ENCODE measurements at regions not wholly inside any gene's neighbourhood (a gene's known extent, or its start where the extent isn't known, plus 50 kb on each side); places are given as distances from the start of the nearest gene placed in this dataset.
A peak's percentile ranks its signal among the peaks of the same experiment; 100 is the strongest.

GRCh38 chr11:129681344-129682114, 134.1 kb upstream of the TMEM45B start:
- ATAC-seq (ENCODE audit: low read depth) = no peak
- Mint-ChIP-seq H3K36me3 (no peaks in the 10 kb centered on the region), H3K27me3 (peaks cover 4% of the 10 kb centered on the region)

GRCh38 chr11:129686269-129686668, 129.4 kb upstream of the TMEM45B start:
- no peak overlapping the region for H3K4me3 Mint-ChIP-seq
- ATAC-seq (ENCODE audit: low read depth) (no peak), DNase-seq (ENCODE audit: low spot score in 2 of 2) (no peak)
- H3K27ac Mint-ChIP-seq = no peak overlapping the region
- peaks cover 3% of the 10 kb centered on the region for H3K9me3 Mint-ChIP-seq
- peaks cover 4% of the 10 kb centered on the region for H3K27me3 Mint-ChIP-seq
- H3K4me1 Mint-ChIP-seq = no peaks in the 10 kb centered on the region
- H3K36me3 Mint-ChIP-seq = no peaks in the 10 kb centered on the region

More at GRCh38 chr11:129681344-129682114, 134.1 kb upstream of the TMEM45B start:
- no peak overlapping the region for H3K4me3 Mint-ChIP-seq
- DNase-seq (ENCODE audit: low spot score in 2 of 2) = no peak
- H3K4me1 Mint-ChIP-seq = no peaks in the 10 kb centered on the region
- H3K9me3 Mint-ChIP-seq = peaks cover 4% of the 10 kb centered on the region
- no peak overlapping the region for H3K27ac Mint-ChIP-seq

GRCh38 chr11:129691142-129691541, 124.5 kb upstream of the TMEM45B start:
- DNase-seq (ENCODE audit: low spot score in 2 of 2) (no peak), ATAC-seq (ENCODE audit: low read depth) (no peak)
- H3K27ac Mint-ChIP-seq = no peak overlapping the region
- H3K4me1 Mint-ChIP-seq = peaks cover 3% of the 10 kb centered on the region
- H3K4me3 Mint-ChIP-seq = no peak overlapping the region
- no peaks in the 10 kb centered on the region for H3K36me3 Mint-ChIP-seq
- no peaks in the 10 kb centered on the region for H3K9me3 Mint-ChIP-seq
- peaks cover 3% of the 10 kb centered on the region for H3K27me3 Mint-ChIP-seq

GRCh38 chr11:129694538-129694937, 121.1 kb upstream of the TMEM45B start:
- ATAC-seq (ENCODE audit: low read depth) (no peak), DNase-seq (ENCODE audit: low spot score in 2 of 2) (no peak)
- no peak overlapping the region for H3K27ac Mint-ChIP-seq
- no peaks in the 10 kb centered on the region for H3K36me3 Mint-ChIP-seq
- H3K9me3 Mint-ChIP-seq = no peaks in the 10 kb centered on the region
- H3K4me1 Mint-ChIP-seq = peaks cover 3% of the 10 kb centered on the region
- H3K4me3 Mint-ChIP-seq = no peak overlapping the region
- H3K27me3 Mint-ChIP-seq = peaks cover 9% of the 10 kb centered on the region

- no peak for ATAC-seq (ENCODE audit: low read depth)
Observed at GRCh38 chr11:129694966-129695365, 120.7 kb upstream of the TMEM45B start.

GRCh38 chr11:129695571-129696308, 119.9 kb upstream of the TMEM45B start:
- peak; percentile 5 to 38 for DNase-seq (ENCODE audit: low spot score in 2 of 2)
- peak; percentile 83 for ATAC-seq (ENCODE audit: low read depth)
- no peak overlapping the region for H3K27ac Mint-ChIP-seq

More at GRCh38 chr11:129694966-129695365, 120.7 kb upstream of the TMEM45B start:
- no peak overlapping the region for H3K27ac Mint-ChIP-seq
- no peaks in the 10 kb centered on the region for H3K9me3 Mint-ChIP-seq
- no peak for DNase-seq (ENCODE audit: low spot score in 2 of 2)
- H3K4me3 Mint-ChIP-seq = no peak overlapping the region
- H3K27me3 Mint-ChIP-seq = peaks cover 9% of the 10 kb centered on the region
- H3K36me3 Mint-ChIP-seq = no peaks in the 10 kb centered on the region
- peaks cover 3% of the 10 kb centered on the region for H3K4me1 Mint-ChIP-seq

GRCh38 chr11:129696309-129696989, 119.2 kb upstream of the TMEM45B start:
- ATAC-seq (ENCODE audit: low read depth) (no peak), DNase-seq (ENCODE audit: low spot score in 2 of 2) (no peak)
- H3K9me3 Mint-ChIP-seq = no peaks in the 10 kb centered on the region
- H3K27me3 Mint-ChIP-seq = peaks cover 12% of the 10 kb centered on the region
- no peak overlapping the region for H3K4me3 Mint-ChIP-seq
- H3K36me3 Mint-ChIP-seq = no peaks in the 10 kb centered on the region
- H3K4me1 Mint-ChIP-seq = peaks cover 3% of the 10 kb centered on the region
- H3K27ac Mint-ChIP-seq = no peak overlapping the region

More at GRCh38 chr11:129695571-129696308, 119.9 kb upstream of the TMEM45B start:
- no peaks in the 10 kb centered on the region for H3K36me3 Mint-ChIP-seq
- peaks cover 11% of the 10 kb centered on the region for H3K27me3 Mint-ChIP-seq
- H3K4me3 Mint-ChIP-seq = peak overlapping the region; percentile 63
- H3K9me3 Mint-ChIP-seq = no peaks in the 10 kb centered on the region
- H3K4me1 Mint-ChIP-seq = peaks cover 3% of the 10 kb centered on the region

- Mint-ChIP-seq H3K27me3 (peaks cover 10% of the 10 kb centered on the region), H3K9me3 (no peaks in the 10 kb centered on the region), H3K27ac (no peak overlapping the region), H3K4me3 (no peak overlapping the region), H3K36me3 (no peaks in the 10 kb centered on the region), H3K4me1 (peaks cover 3% of the 10 kb centered on the region)
- ATAC-seq (ENCODE audit: low read depth) (no peak), DNase-seq (ENCODE audit: low spot score in 2 of 2) (no peak)
Observed at GRCh38 chr11:129698212-129698611, 117.4 kb upstream of the TMEM45B start.

- peaks cover 3% of the 10 kb centered on the region for H3K4me1 Mint-ChIP-seq
- ATAC-seq (ENCODE audit: low read depth) (no peak), DNase-seq (ENCODE audit: low spot score in 2 of 2) (no peak)
- H3K36me3 Mint-ChIP-seq = no peaks in the 10 kb centered on the region
- H3K4me3 Mint-ChIP-seq = no peak overlapping the region
- no peaks in the 10 kb centered on the region for H3K9me3 Mint-ChIP-seq
- no peak overlapping the region for H3K27ac Mint-ChIP-seq
- peaks cover 13% of the 10 kb centered on the region for H3K27me3 Mint-ChIP-seq
Observed at GRCh38 chr11:129699711-129700304, 115.8 kb upstream of the TMEM45B start.

- DNase-seq (ENCODE audit: low spot score in 2 of 2) = no peak
- H3K27ac Mint-ChIP-seq = no peak overlapping the region
- peaks cover 13% of the 10 kb centered on the region for H3K27me3 Mint-ChIP-seq
- no peaks in the 10 kb centered on the region for H3K36me3 Mint-ChIP-seq
- H3K4me3 Mint-ChIP-seq = no peak overlapping the region
- no peak for ATAC-seq (ENCODE audit: low read depth)
- no peaks in the 10 kb centered on the region for H3K9me3 Mint-ChIP-seq
- H3K4me1 Mint-ChIP-seq = peaks cover 1% of the 10 kb centered on the region
Observed at GRCh38 chr11:129700701-129701100, 114.9 kb upstream of the TMEM45B start.

- Mint-ChIP-seq H3K4me3 (no peak overlapping the region), H3K9me3 (no peaks in the 10 kb centered on the region), H3K4me1 (no peaks in the 10 kb centered on the region), H3K27me3 (peaks cover 13% of the 10 kb centered on the region), H3K36me3 (no peaks in the 10 kb centered on the region), H3K27ac (no peak overlapping the region)
- DNase-seq (ENCODE audit: low spot score in 2 of 2) (no peak), ATAC-seq (ENCODE audit: low read depth) (no peak)
Observed at GRCh38 chr11:129701706-129702105, 113.9 kb upstream of the TMEM45B start.

- H3K4me3 Mint-ChIP-seq = no peak overlapping the region
- ATAC-seq (ENCODE audit: low read depth) = no peak
Observed at GRCh38 chr11:129702410-129703398, 112.9 kb upstream of the TMEM45B start.

GRCh38 chr11:129703846-129704245, 111.8 kb upstream of the TMEM45B start:
- no peak for ATAC-seq (ENCODE audit: low read depth)
- H3K9me3 Mint-ChIP-seq = no peaks in the 10 kb centered on the region
- H3K27me3 Mint-ChIP-seq = peaks cover 9% of the 10 kb centered on the region
- no peaks in the 10 kb centered on the region for H3K36me3 Mint-ChIP-seq
- no peak overlapping the region for H3K27ac Mint-ChIP-seq
- H3K4me3 Mint-ChIP-seq = no peak overlapping the region
- DNase-seq (ENCODE audit: low spot score in 2 of 2) = no peak
- H3K4me1 Mint-ChIP-seq = no peaks in the 10 kb centered on the region

More at GRCh38 chr11:129702410-129703398, 112.9 kb upstream of the TMEM45B start:
- no peaks in the 10 kb centered on the region for H3K36me3 Mint-ChIP-seq
- DNase-seq (ENCODE audit: low spot score in 2 of 2) = no peak
- H3K27me3 Mint-ChIP-seq = peaks cover 9% of the 10 kb centered on the region
- H3K9me3 Mint-ChIP-seq = no peaks in the 10 kb centered on the region
- H3K4me1 Mint-ChIP-seq = no peaks in the 10 kb centered on the region
- H3K27ac Mint-ChIP-seq = no peak overlapping the region
